ENCODE measurements at regions not wholly inside any gene's neighbourhood (a gene's known extent, or its start where the extent isn't known, plus 50 kb on each side); places are given as distances from the start of the nearest gene placed in this dataset.

DNA sequence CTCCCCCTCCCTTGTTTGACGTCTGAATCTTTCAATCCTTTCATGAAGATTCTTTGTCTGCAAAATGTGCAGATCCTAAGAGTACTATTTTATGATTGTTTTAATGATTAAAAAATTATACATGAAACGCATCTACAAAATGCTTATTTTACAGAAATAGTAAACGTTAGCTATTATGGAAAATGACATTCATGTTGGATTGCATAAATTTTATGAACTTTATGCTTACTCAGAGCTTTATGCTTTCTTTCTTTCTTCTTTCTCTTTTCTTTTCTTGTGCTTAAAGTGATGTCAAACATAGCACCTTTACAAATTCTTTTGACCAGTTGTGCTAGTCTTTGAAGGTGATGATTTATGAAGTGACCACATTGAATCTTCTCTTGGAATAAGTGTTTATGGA, 805.4 kb downstream of the ADCYAP1 start:
- intact Hi-C loops (cut with DNase I), result no loop called here
- FAIRE-seq, result no peak

GRCh38 chr18:1732143-1732542, 827.5 kb downstream of the ADCYAP1 start:
- Histone ChIP-seq H3K27ac (ENCODE audit: low read depth in 2 of 2, low read length in 2 of 2) (no peak overlapping the region), H3K27me3 (ENCODE audit: control insufficient read depth, insufficient read depth, low read length) (no peaks in the 10 kb centered on the region), H3K9ac (ENCODE audit: low read length in 3 of 3) (no peak overlapping the region), H3K9me3 (ENCODE audit: control insufficient read depth in 2 of 3, insufficient read depth in 1 of 3, low read length in 3 of 3) (no peaks in the 10 kb centered on the region), H3K36me3 (ENCODE audit: control insufficient read depth in 2 of 3, insufficient read depth in 3 of 3, low read length in 3 of 3) (no peaks in the 10 kb centered on the region), H3K4me1 (ENCODE audit: control insufficient read depth in 2 of 3, insufficient read depth in 2 of 3, low read depth in 1 of 3, low read length in 3 of 3) (no peaks in the 10 kb centered on the region), H3K4me3 (ENCODE audit: low read length in 3 of 3) (no peak overlapping the region)
- intact Hi-C loops (cut with DNase I), result no loop called here
- TF ChIP-seq CTCF (IDR thresholded peaks at IDR 0.05; ENCODE audit: borderline replicate concordance, extremely low read depth, insufficient read depth), result no peak
- DNase-seq (no peak), FAIRE-seq (no peak)

More for the DNA sequence above, 805.4 kb downstream of the ADCYAP1 start:
- no peak overlapping the region for H3K9ac ChIP-seq (ENCODE audit: low read length in 3 of 3)
- no peak overlapping the region for H3K27ac ChIP-seq (ENCODE audit: low read depth in 2 of 2, low read length in 2 of 2)
- H3K9me3 ChIP-seq (ENCODE audit: control insufficient read depth in 2 of 3, insufficient read depth in 1 of 3, low read length in 3 of 3), result no peaks in the 10 kb centered on the region
- H3K4me1 ChIP-seq (ENCODE audit: control insufficient read depth in 2 of 3, insufficient read depth in 2 of 3, low read depth in 1 of 3, low read length in 3 of 3), result no peaks in the 10 kb centered on the region
- no peak for DNase-seq
- TF ChIP-seq CTCF (IDR thresholded peaks at IDR 0.05; ENCODE audit: borderline replicate concordance, extremely low read depth, insufficient read depth), result no peak
- no peaks in the 10 kb centered on the region for H3K36me3 ChIP-seq (ENCODE audit: control insufficient read depth in 2 of 3, insufficient read depth in 3 of 3, low read length in 3 of 3)
- no peaks in the 10 kb centered on the region for H3K27me3 ChIP-seq (ENCODE audit: control insufficient read depth, insufficient read depth, low read length)
- H3K4me3 ChIP-seq (ENCODE audit: low read length in 3 of 3), result no peak overlapping the region

DNA sequence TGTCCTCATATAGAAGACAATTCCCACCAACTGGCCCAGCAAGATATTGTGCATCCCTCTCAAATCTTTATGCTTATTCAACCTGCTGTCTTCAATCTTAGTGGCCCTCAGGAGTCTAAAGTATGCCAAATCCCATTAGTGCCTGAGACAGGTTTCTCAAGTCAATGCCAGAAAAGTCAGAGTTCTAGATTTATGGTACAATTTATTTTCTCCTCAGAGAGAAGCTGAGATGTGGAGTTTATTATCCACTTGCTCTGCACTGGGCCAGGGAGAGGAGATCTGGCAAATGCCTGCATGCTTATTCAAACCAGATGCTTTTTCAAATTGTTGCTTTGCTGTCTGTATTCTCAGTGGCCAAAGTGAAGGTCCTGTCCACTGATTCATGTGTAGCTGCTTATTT, 825.2 kb downstream of the METTL4 start:
- DNase-seq, result no peak
- no peak for TF ChIP-seq CTCF (IDR thresholded peaks at IDR 0.05; ENCODE audit: borderline replicate concordance, extremely low read depth, insufficient read depth)
- intact Hi-C loops (cut with DNase I), result no loop called here
- no peaks in the 10 kb centered on the region for H3K27me3 ChIP-seq (ENCODE audit: control insufficient read depth, insufficient read depth, low read length)
- no peak overlapping the region for H3K27ac ChIP-seq (ENCODE audit: low read depth in 2 of 2, low read length in 2 of 2)
- H3K4me3 ChIP-seq (ENCODE audit: low read length in 3 of 3), result no peak overlapping the region
- H3K36me3 ChIP-seq (ENCODE audit: control insufficient read depth in 2 of 3, insufficient read depth in 3 of 3, low read length in 3 of 3), result no peaks in the 10 kb centered on the region
- H3K4me1 ChIP-seq (ENCODE audit: control insufficient read depth in 2 of 3, insufficient read depth in 2 of 3, low read depth in 1 of 3, low read length in 3 of 3), result no peaks in the 10 kb centered on the region
- H3K9me3 ChIP-seq (ENCODE audit: control insufficient read depth in 2 of 3, insufficient read depth in 1 of 3, low read length in 3 of 3), result no peaks in the 10 kb centered on the region
- FAIRE-seq, result no peak
- no peak overlapping the region for H3K9ac ChIP-seq (ENCODE audit: low read length in 3 of 3)

DNA sequence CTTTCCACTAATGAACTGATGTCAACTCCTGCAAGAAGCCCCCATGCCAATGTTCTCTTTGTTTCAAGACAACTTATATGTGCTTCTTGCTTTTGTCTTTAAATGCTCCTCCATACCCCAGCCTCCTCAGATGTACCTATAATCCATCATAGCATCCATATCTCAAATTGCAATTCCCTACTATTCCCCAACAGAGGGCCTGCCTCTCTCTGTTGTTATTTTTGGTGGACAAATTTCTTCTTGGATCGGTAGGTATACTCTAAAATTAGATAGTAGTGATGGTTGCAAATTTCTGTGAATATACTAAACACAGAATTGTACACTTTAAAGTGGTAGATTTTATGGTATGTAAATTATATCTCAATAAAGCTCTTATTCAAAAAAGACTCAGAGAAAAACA, 820.1 kb downstream of the METTL4 start:
- Histone ChIP-seq H3K27me3 (ENCODE audit: control insufficient read depth, insufficient read depth, low read length) (no peaks in the 10 kb centered on the region), H3K36me3 (ENCODE audit: control insufficient read depth in 2 of 3, insufficient read depth in 3 of 3, low read length in 3 of 3) (no peaks in the 10 kb centered on the region), H3K4me3 (ENCODE audit: low read length in 3 of 3) (no peak overlapping the region), H3K9ac (ENCODE audit: low read length in 3 of 3) (no peak overlapping the region), H3K4me1 (ENCODE audit: control insufficient read depth in 2 of 3, insufficient read depth in 2 of 3, low read depth in 1 of 3, low read length in 3 of 3) (no peaks in the 10 kb centered on the region), H3K9me3 (ENCODE audit: control insufficient read depth in 2 of 3, insufficient read depth in 1 of 3, low read length in 3 of 3) (no peaks in the 10 kb centered on the region), H3K27ac (ENCODE audit: low read depth in 2 of 2, low read length in 2 of 2) (no peak overlapping the region)
- intact Hi-C loops (cut with DNase I), result no loop called here
- DNase-seq, result no peak
- TF ChIP-seq CTCF (IDR thresholded peaks at IDR 0.05; ENCODE audit: borderline replicate concordance, extremely low read depth, insufficient read depth), result no peak
- FAIRE-seq, result no peak

Data from kidney (tissue), 13 donors.